ENCODE measurements at regions not wholly inside any gene's neighbourhood (a gene's known extent, or its start where the extent isn't known, plus 50 kb on each side); places are given as distances from the start of the nearest gene placed in this dataset.
"Not testable (repeated sequence)": the region's sequence is repeated elsewhere in the genome, so short reads cannot be mapped to it uniquely, and the experiment has no call there.

GRCh38 chr12:113531073-113531472, 59.4 kb upstream of the LHX5 start:
- not testable (repeated sequence) for H3K4me1 Mint-ChIP-seq, H3K27ac Mint-ChIP-seq, ATAC-seq

GRCh38 chr12:113528606-113529293, 57.1 kb upstream of the LHX5 start:
- CTCF ChIA-PET: no interaction called here
- no peaks in the 10 kb centered on the region for H3K4me1 Mint-ChIP-seq

More at GRCh38 chr12:113531073-113531472, 59.4 kb upstream of the LHX5 start:
- CTCF ChIA-PET; DNase-seq; H3K27me3 Mint-ChIP-seq; H3K36me3 Mint-ChIP-seq; H3K4me3 Mint-ChIP-seq; H3K9me3 Mint-ChIP-seq (ENCODE audit: low read depth): not testable (repeated sequence)

DNA sequence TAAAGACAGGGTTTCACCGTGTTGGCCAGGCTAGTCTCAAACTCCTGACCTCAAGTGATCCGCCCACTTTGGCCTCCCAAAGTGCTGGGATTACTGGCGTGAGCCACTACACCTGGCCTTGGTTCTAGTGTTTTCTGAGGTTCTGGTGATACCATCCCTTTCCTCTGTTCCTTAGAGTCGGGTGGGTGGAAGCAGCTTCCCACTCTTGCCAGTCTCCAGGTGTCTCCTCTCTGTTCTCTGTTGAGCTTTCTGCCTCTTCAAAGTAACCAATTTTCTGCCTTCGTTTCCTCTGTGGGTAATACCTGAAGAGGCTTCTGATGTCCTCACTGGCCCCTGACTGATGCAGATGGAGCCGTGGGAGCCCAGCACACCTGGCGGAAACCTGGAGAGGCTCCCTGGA, 53.4 kb upstream of the LHX5 start:
- H3K4me1 Mint-ChIP-seq: no peaks in the 10 kb centered on the region
- H3K9me3 Mint-ChIP-seq (ENCODE audit: low read depth): no peaks in the 10 kb centered on the region
- H3K27ac Mint-ChIP-seq: no peak overlapping the region
- H3K4me3 Mint-ChIP-seq: no peak overlapping the region
- CTCF ChIA-PET: no interaction called here
- no peaks in the 10 kb centered on the region for H3K36me3 Mint-ChIP-seq
- peaks cover 25% of the 10 kb centered on the region for H3K27me3 Mint-ChIP-seq
- no peak for DNase-seq
- no peak for ATAC-seq

More at GRCh38 chr12:113528606-113529293, 57.1 kb upstream of the LHX5 start:
- no peaks in the 10 kb centered on the region for H3K36me3 Mint-ChIP-seq
- H3K9me3 Mint-ChIP-seq (ENCODE audit: low read depth): no peaks in the 10 kb centered on the region
- H3K27ac Mint-ChIP-seq: no peak overlapping the region
- DNase-seq (no peak), ATAC-seq (no peak)
- H3K4me3 Mint-ChIP-seq: no peak overlapping the region
- peaks cover under 1% of the 10 kb centered on the region for H3K27me3 Mint-ChIP-seq

GRCh38 chr12:113524495-113524894, 52.8 kb upstream of the LHX5 start:
- H3K27ac Mint-ChIP-seq: no peak overlapping the region
- H3K4me3 Mint-ChIP-seq: no peak overlapping the region
- H3K9me3 Mint-ChIP-seq (ENCODE audit: low read depth): no peaks in the 10 kb centered on the region
- H3K27me3 Mint-ChIP-seq: peaks cover 30% of the 10 kb centered on the region
- no peaks in the 10 kb centered on the region for H3K36me3 Mint-ChIP-seq
- no peaks in the 10 kb centered on the region for H3K4me1 Mint-ChIP-seq
- no peak for DNase-seq
- CTCF ChIA-PET: no interaction called here
- no peak for ATAC-seq

- Mint-ChIP-seq H3K9me3 (ENCODE audit: low read depth) (no peaks in the 10 kb centered on the region), H3K4me3 (no peak overlapping the region), H3K27ac (no peak overlapping the region), H3K4me1 (no peaks in the 10 kb centered on the region), H3K36me3 (no peaks in the 10 kb centered on the region), H3K27me3 (peaks cover 53% of the 10 kb centered on the region)
- ATAC-seq: no peak
- DNase-seq: no peak
- CTCF ChIA-PET: no interaction called here
These were observed 50.0 kb upstream of the LHX5 start for GRCh38 chr12:113521708-113522107.
